Right cardiac atrium (tissue), 5 donors: ENCODE measurements at regions not wholly inside any gene's neighbourhood (a gene's known extent, or its start where the extent isn't known, plus 50 kb on each side); places are given as distances from the start of the nearest gene placed in this dataset.

ENCODE experiments used
- ATAC-seq, 2 donors: fragments of 200-7000 bp; cut with Tn5 transposase; one replicate each; pipeline versions ENCODE4 v1.8.0 to v1.9.1; 2020; ENCODE audit warnings: moderate library complexity in 2 of 2, mild to moderate bottlenecking in 1 of 2
- DNase-seq, 3 donors: peaks; one replicate each; pipeline ENCODE4 v3.0.0-alpha.2; 2020
- H3K27ac ChIP-seq: one replicate; pipeline ENCODE4 v1.5.1; 2013; ENCODE audit warnings: mild to moderate bottlenecking, low read length, control low read depth, moderate library complexity
- H3K27me3 ChIP-seq: one replicate; pipeline ENCODE4 v1.6.1; 2013; ENCODE audit not compliant: control insufficient read depth, insufficient read depth
- H3K4me1 ChIP-seq: one replicate; pipeline ENCODE4 v1.6.1; 2013; ENCODE audit warnings: low read length; ENCODE audit not compliant: control insufficient read depth, insufficient read depth
- H3K4me3 ChIP-seq: one replicate; pipeline ENCODE4 v1.5.1; 2013; ENCODE audit warnings: low read length, control low read depth
- H3K9me3 ChIP-seq: one replicate; pipeline ENCODE4 v1.6.1; 2013; ENCODE audit warnings: low read length; ENCODE audit not compliant: control insufficient read depth
- WGBS: extraction: QIAGEN DNeasy Blood & Tissue Kit; methylation state at CpG from one replicate; pipeline ENCODE4 v1.1.7; 2013; 5-methylcytosine and 5-hydroxymethylcytosine counted together
- intact Hi-C, 4 donors: fragments of 100-400 bp; cut with DNase I; formaldehyde crosslinking; loops; one replicate each; pipeline versions ENCODE4 v1.11.0 to v1.14.0; 2022 to 2023
- donor health status: healthy with polysubstance abuse.
- donor health status: DM: no; HTN: yes; CAD: no.
- donor health status: DM: no; HTN: no; CAD: no.
- donor health status: DM: no; HTN: yes; CAD: no; lungs with severe emphysema.
- donor health status: DM: yes; HTN: yes; CAD: no.

- no peaks in the 10 kb centered on the region for H3K27me3 ChIP-seq
- H3K4me3 ChIP-seq: no peak overlapping the region
- DNase-seq (no peak), ATAC-seq (no peak)
- H3K4me1 ChIP-seq: no peaks in the 10 kb centered on the region
- H3K9me3 ChIP-seq: no peaks in the 10 kb centered on the region
- H3K27ac ChIP-seq: no peak overlapping the region
- intact Hi-C loops: no loop called here
- 75% methylated on average over 5 of the region's 5 CpGs for WGBS
These were observed 68.7 kb upstream of the PRDX4 start for GRCh38 chrX:23598575-23598974.

DNA sequence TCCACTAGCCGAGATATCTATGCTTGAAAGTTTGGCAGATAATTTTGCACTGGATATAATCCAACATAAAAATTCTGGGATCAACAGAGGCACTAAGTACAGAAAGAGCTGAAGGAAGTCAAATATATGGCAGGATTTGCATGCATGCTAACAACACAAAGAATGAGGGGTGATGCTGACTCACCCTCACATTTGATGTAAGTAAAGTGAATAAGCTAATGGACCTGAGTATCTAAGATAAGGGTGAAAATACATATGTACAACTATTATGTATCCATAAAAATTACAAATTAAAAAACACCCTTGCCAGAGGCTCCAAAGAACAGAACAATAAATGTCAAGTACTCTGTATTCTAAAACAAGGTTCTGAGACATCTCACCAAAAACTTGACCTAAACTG lies 63.8 kb upstream of the PRDX4 start:
- no peak for DNase-seq
- ATAC-seq: no peak
- intact Hi-C loops: no loop called here
- Histone ChIP-seq H3K27ac (no peak overlapping the region), H3K4me1 (no peaks in the 10 kb centered on the region), H3K4me3 (no peak overlapping the region), H3K27me3 (no peaks in the 10 kb centered on the region), H3K9me3 (no peaks in the 10 kb centered on the region)
- WGBS: 50% methylated on average over 1 of the region's 1 CpG

GRCh38 chrX:23610495-23610894 lies 56.8 kb upstream of the PRDX4 start:
- intact Hi-C loops: no loop called here
- ATAC-seq: no peak
- H3K27me3 ChIP-seq: no peaks in the 10 kb centered on the region
- no peak overlapping the region for H3K4me3 ChIP-seq
- no peak for DNase-seq
- no peaks in the 10 kb centered on the region for H3K4me1 ChIP-seq
- 75% methylated on average over 1 of the region's 1 CpG for WGBS
- no peaks in the 10 kb centered on the region for H3K9me3 ChIP-seq
- H3K27ac ChIP-seq: no peak overlapping the region

GRCh38 chrX:23612846-23613245 lies 54.4 kb upstream of the PRDX4 start:
- no peaks in the 10 kb centered on the region for H3K4me1 ChIP-seq
- DNase-seq (no peak), ATAC-seq (no peak)
- no peaks in the 10 kb centered on the region for H3K9me3 ChIP-seq
- no peak overlapping the region for H3K27ac ChIP-seq
- H3K27me3 ChIP-seq: no peaks in the 10 kb centered on the region
- intact Hi-C loops: no loop called here
- no peak overlapping the region for H3K4me3 ChIP-seq
- WGBS: 79% methylated on average over 1 of the region's 1 CpG

GRCh38 chrX:23616361-23616760 lies 50.9 kb upstream of the PRDX4 start:
- intact Hi-C loops: no loop called here
- DNase-seq: no peak

More at GRCh38 chrX:23616361-23616760, 50.9 kb upstream of the PRDX4 start:
- Histone ChIP-seq H3K27me3 (no peaks in the 10 kb centered on the region), H3K27ac (no peak overlapping the region), H3K4me3 (no peak overlapping the region), H3K4me1 (no peaks in the 10 kb centered on the region), H3K9me3 (no peaks in the 10 kb centered on the region)
- no peak for ATAC-seq
- 44% methylated on average over 5 of the region's 5 CpGs for WGBS
